HG02870 (cell line): ENCODE measurements at regions not wholly inside any gene's neighbourhood (a gene's known extent, or its start where the extent isn't known, plus 50 kb on each side); places are given as distances from the start of the nearest gene placed in this dataset.
A peak's percentile ranks its signal among the peaks of the same experiment; 100 is the strongest.
"Not testable (repeated sequence)": the region's sequence is repeated elsewhere in the genome, so short reads cannot be mapped to it uniquely, and the experiment has no call there.

ENCODE experiments used
- ATAC-seq: cut with Tn5 transposase; IDR thresholded peaks from one replicate; pipeline ENCODE4 v1.9.1; 2021; ENCODE audit warnings: mild to moderate bottlenecking, moderate library complexity; ENCODE audit not compliant: unreplicated experiment

GRCh38 chr3:154842536-154842935 is 237.6 kb upstream of the MME start:
- no peak for ATAC-seq

GRCh38 chr3:154835639-154836038 is 244.5 kb upstream of the MME start:
- no peak for ATAC-seq

GRCh38 chr3:154834831-154835230 is 245.3 kb upstream of the MME start:
- ATAC-seq: not testable (repeated sequence)

GRCh38 chr3:154829929-154830328 is 250.2 kb upstream of the MME start:
- ATAC-seq: peak; percentile 85

DNA sequence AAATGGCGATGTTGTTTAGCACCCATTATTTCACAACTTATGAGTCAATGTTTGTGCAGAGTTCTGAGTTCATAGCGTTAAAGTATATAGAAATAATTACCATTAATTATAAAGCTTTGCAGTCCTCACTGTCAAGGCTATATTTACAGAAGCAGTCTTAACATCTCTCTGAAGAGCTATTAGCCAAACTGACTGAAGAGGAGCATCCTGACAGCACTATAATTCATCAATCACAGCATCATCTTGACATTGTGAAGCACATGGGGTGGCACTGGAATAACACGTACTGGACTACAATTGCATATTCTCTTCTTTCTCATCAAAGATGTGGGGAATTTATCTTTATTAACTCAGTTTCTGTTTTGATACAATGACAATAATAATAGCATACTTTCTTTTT is 260.6 kb upstream of the MME start:
- ATAC-seq: no peak

DNA sequence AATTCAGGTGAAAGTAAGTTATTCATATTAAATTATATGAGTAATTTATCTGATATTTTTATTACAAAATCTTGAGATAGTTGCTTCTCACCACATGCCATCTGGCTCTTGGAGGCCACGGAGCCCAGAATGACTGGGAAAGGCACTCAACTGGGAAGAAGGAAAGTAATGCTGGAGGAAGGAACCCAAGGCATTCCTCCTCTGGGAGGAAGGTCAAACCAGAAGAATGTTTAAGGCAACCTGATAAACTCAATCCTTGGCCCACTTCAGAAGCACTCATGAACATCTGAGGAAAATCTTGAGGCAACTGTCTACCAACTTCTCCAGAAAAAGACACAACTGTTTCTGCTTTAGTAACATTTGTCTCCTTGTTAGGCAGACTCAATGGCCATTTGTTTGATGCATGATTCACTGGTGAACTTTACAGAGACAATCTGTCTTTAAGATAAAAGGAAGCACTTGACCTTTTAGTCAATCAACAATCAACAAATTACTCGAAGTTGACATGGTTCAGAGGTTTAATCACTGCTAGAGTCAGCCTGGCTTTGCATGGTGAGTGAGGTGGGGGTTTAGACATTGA is 261.4 kb upstream of the MME start:
- no peak for ATAC-seq

DNA sequence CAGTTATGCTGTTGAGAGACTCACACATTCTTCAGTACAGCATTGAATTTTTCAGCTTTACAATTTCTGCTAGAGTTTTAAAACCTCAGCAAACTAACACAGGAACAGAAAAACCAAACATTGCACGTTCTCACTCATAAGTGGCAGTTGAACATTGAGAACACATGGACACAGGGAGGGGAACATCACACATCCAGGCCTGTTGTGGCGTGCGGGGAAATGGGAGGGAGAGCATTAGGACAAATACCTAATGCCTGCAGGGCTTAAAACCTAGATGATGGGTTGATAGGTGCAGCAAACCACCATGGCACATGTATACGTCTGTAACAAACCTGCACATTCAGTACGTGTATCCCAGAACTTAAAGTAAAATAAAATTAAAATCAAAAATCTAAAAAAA is 270.1 kb upstream of the MME start:
- ATAC-seq: not testable (repeated sequence)

DNA sequence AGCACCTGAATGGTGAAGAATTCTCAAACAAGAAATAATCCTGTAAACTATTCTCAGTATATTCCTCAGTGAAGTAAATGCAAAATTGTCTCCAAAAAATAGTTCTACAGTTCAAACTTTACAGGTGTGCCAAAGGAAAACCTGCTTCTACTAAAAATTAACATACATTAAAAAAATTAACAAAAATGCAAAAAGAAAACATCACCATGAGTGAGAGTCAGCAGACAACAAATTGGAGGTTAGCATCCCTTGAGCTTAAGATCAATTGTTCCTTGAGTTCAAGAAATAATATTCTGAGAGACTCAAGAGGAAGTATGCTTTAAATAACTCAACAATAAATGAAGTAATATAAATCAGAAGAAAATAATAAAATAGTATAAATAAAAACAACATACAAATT is 278.4 kb upstream of the MME start:
- no peak for ATAC-seq

GRCh38 chr3:154799800-154800199 is 280.3 kb upstream of the MME start:
- no peak for ATAC-seq

- no peak for ATAC-seq
Observed at GRCh38 chr3:154795582-154795981, 284.5 kb upstream of the MME start.

DNA sequence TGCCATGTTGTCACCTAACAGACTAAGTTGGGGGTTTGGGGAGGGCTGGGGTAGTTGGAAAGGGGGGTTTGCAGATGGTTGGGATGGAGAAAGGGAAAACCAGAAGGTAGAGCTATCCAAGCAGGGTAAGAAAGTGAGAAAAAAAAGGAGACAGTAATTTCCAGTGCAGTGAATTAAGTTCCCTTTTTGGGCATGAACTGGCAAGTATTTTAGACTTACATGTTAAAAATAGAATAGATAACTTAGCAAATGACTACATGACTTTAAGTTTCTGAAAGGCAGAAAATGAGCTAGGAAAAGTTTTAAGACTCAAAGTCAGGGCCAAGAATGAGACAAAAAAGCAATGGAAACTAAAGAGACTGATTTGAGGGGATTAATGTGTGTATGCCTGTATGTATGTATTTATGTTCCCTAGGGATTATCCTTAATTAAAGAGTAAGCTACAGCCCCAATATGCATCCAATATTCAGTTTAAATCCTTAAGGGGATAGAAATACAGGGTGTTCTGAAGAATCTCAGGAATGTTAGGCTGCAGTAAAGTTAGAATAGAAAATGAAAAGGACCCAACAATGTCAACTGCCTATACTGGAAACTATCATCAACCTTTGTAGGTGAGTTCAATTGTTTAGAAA is 285.2 kb upstream of the MME start:
- no peak for ATAC-seq

- no peak for ATAC-seq
Observed at GRCh38 chr3:154794391-154794790, 285.7 kb upstream of the MME start.

DNA sequence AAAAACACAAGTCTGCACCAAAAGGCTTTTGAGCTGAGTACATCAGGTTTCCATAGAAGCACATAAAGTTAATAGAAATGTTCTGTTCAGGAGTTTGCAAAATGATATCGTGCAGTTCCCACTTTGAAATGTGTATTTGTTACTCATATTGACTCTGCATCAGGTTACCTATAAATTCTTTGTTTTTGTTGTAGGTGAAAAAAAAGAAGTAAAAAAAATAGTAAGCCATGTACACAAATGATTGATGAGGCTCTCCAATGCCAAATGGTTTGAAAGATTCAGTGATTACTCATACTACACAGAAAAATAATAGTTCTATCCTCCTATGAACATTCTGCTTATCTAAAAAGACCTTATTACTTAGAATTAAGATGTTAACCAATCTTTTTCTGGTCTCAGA is 287.3 kb upstream of the MME start:
- no peak for ATAC-seq

DNA sequence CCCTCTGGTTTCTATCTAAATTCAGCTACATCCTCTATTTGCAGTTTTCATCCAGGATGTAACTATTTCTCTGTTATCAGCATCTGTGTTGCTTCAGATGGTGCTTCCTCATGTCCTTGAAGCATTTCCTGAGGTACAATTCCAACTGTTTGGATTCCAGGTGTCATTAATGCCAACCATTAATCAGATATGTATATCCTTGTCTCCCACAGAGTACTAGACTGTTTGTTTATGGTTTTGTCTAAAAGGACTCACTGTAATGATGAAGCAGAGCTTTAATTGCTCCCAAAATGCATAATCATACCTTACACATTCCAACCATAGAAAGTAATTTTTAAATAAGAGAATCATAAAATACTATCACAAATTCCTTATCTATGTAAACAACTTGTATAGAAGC is 288.5 kb upstream of the MME start:
- ATAC-seq: no peak

GRCh38 chr3:154786724-154787123 is 293.4 kb upstream of the MME start:
- ATAC-seq: no peak

- no peak for ATAC-seq
Observed at GRCh38 chr3:154783521-154783931, 296.6 kb upstream of the MME start.

- no peak for ATAC-seq
Observed at GRCh38 chr3:154783061-154783460, 297.1 kb upstream of the MME start.

DNA sequence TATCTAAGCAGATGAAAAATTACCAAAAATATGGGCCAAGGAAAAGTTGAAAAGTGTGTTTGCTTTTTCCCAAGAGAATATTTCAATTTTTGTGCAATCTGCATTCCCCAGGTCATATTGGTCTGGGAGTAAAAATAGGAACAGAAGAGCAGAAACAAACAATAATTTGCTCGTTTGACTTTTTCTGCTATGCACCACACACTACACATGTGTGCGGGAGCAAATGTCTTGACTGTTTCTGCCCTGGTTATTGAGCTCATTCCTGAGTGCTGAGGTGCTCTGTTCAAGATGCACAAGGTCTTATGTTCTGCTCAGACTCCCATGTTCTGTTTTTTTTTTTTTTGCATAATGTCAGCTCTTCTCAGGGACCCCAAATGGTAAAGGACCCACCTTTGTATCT is 298.0 kb upstream of the MME start:
- no peak for ATAC-seq

- ATAC-seq: no peak
Observed at GRCh38 chr3:154781595-154781994, 298.5 kb upstream of the MME start.

DNA sequence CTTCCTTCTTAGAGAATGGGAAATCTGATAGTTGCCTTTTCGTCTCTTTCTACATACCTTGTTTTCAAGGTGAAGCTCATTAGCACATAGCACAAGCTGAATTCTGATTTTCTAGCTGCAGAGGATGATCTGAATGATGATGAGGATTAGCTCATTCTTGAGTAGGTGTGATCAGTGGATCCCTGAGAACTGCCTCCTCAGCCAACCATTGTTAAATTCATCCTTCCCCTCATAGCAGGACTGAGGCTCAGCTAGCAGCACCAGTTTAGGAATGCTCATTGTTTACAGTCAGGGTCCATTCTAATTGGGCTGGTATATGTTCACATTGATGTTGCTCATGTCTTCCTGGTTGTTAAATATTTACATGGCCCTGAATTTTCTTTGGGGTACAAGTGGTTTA is 299.9 kb upstream of the MME start:
- ATAC-seq: no peak

GRCh38 chr3:154779571-154779970 is 300.5 kb upstream of the MME start:
- ATAC-seq: no peak

DNA sequence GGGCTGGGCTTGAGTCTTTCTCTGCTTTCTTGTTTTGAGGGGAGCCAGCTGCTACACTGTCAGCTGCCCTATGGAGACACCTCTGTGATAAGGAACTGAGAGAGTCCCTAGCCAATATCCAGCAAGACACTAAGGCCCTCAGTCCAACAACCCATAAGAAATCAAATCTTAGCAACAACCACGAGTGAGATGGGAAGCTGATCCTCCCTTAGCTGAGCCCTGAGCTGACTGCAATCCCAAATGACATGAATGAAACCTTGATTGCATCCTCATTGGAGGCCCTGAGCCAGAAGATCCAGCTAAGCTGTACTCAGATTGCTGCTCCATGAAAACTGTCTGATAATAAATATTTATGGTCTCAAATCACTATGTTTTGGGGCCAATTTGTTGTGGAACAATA is 302.1 kb upstream of the MME start:
- no peak for ATAC-seq

DNA sequence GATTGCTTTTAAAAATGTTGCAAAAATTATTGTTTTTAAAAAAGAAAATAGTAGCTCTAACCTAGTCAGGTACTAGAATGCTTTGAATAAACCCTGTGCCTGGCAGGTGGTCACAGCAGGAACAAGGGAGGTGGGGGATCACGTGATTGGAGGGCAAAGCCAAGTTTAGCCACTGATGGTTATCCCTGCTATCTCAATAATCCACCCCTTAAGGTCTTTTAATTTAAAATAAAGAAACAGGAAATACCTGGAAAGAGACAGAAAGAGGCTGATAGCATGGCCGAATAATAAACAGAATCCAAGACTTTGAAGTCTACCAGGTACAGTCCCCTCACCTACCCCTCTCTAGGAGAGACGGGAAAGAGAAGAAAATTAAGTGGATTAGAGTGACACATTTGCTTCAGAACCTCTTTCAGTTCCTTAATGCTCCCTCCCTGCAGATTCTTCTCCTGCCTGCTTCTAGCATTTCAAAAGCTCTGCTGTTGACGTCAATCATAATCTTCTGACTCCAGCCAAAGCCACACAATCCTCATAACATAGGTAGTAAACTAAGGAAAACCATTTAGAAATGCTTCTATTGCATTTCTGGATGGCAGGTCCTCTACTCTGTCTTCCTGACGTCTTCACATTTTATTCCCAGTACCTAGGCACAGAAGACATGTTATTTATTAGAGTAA is 303.4 kb upstream of the MME start:
- ATAC-seq: no peak
